ENCODE measurements at regions not wholly inside any gene's neighbourhood (a gene's known extent, or its start where the extent isn't known, plus 50 kb on each side); places are given as distances from the start of the nearest gene placed in this dataset.

DNA sequence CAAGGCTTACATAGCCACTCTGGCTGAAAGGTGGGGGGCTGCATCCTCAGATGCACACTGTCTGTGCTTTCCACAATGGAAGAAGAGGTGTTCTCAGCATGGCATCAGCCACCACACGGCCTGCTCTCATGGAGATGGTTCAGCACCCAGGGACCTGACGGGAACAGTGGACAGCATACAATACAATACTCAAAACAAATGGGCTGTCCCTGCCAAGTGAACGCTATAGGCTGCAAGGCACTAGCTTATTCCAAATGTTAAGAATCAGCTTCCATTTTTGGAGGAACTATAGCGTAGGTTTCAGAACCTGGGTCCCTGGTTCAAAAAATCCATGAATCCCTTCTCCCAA is 77.2 kb downstream of the ZNF608 start:
- Histone ChIP-seq H3K4me2 (ENCODE audit: insufficient read depth, low read length) (no peak overlapping the region), H4K20me1 (ENCODE audit: insufficient read depth, low read length) (no peaks in the 10 kb centered on the region), H3K79me2 (ENCODE audit: insufficient read depth, low read length) (no peaks in the 10 kb centered on the region), H3K27me3 (ENCODE audit: insufficient read depth, low read length) (no peaks in the 10 kb centered on the region), H3K27ac (ENCODE audit: low read depth, low read length) (no peak overlapping the region), H3K4me1 (ENCODE audit: insufficient read depth, low read length) (peaks cover 17% of the 10 kb centered on the region), H3K4me3 (ENCODE audit: insufficient read depth, low read length) (no peak overlapping the region), H3K9me3 (ENCODE audit: low read depth, low read length) (no peaks in the 10 kb centered on the region), H2AFZ (ENCODE audit: low read length) (no peak overlapping the region), H3K36me3 (ENCODE audit: insufficient read depth, low read length) (no peaks in the 10 kb centered on the region)
- TF ChIP-seq, protein P1, sequence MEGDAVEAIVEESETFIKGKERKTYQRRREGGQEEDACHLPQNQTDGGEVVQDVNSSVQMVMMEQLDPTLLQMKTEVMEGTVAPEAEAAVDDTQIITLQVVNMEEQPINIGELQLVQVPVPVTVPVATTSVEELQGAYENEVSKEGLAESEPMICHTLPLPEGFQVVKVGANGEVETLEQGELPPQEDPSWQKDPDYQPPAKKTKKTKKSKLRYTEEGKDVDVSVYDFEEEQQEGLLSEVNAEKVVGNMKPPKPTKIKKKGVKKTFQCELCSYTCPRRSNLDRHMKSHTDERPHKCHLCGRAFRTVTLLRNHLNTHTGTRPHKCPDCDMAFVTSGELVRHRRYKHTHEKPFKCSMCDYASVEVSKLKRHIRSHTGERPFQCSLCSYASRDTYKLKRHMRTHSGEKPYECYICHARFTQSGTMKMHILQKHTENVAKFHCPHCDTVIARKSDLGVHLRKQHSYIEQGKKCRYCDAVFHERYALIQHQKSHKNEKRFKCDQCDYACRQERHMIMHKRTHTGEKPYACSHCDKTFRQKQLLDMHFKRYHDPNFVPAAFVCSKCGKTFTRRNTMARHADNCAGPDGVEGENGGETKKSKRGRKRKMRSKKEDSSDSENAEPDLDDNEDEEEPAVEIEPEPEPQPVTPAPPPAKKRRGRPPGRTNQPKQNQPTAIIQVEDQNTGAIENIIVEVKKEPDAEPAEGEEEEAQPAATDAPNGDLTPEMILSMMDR (IDR thresholded peaks at IDR 0.05; ENCODE audit: extremely low read depth, low read depth, low read length), result no peak
- no peak for DNase-seq (ENCODE audit: insufficient read length, low spot score, missing footprints)

DNA sequence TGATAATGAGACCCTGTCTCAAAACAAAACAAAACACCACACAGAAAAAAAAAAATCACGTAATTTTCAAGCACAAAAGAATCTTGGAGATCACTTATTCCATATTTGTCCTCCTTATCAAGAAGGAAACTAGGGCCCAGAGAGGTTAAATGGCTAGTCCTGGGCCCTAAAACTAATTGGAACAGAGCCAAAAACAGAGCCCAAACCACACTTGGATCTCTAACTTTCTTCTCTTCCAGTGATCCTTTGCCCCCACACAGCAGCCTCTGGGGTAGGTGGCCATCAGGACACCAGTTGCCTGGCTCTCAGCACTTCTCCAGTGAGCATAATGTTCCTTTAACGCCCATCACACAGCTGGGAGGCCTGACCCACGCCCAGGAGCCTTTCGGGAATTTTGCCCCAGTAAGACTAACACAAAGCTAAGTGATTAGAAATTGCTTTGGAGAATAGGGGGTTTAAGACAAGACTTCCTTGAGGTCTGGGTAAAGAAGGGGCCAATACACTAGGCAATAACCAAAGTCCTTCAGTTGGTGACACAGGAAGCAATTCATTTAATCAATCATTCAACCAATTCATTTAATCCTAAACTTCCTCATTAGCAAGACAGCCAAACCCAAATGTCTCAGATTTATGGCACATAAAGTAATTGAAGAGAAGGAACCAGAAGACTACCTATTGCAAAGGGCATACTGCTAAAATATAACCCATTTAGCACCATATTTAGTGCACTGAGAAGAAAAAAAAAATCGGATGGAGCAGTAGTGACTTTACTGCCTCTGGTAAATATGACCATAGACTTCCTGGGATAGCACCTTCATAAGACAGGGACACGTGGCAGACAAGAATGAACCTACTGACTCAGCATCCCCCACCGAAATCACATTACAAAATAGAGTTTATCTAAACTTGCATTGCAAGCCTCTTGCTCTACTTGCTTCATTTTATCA is 77.8 kb downstream of the ZNF608 start:
- Histone ChIP-seq H3K79me2 (ENCODE audit: insufficient read depth, low read length) (no peaks in the 10 kb centered on the region), H3K36me3 (ENCODE audit: insufficient read depth, low read length) (no peaks in the 10 kb centered on the region), H2AFZ (ENCODE audit: low read length) (no peak overlapping the region), H3K27ac (ENCODE audit: low read depth, low read length) (no peak overlapping the region), H3K4me3 (ENCODE audit: insufficient read depth, low read length) (no peak overlapping the region), H3K27me3 (ENCODE audit: insufficient read depth, low read length) (no peaks in the 10 kb centered on the region), H3K4me1 (ENCODE audit: insufficient read depth, low read length) (peaks cover 17% of the 10 kb centered on the region), H4K20me1 (ENCODE audit: insufficient read depth, low read length) (no peaks in the 10 kb centered on the region), H3K9me3 (ENCODE audit: low read depth, low read length) (no peaks in the 10 kb centered on the region), H3K4me2 (ENCODE audit: insufficient read depth, low read length) (no peak overlapping the region)
- no peak for DNase-seq (ENCODE audit: insufficient read length, low spot score, missing footprints)
- TF ChIP-seq, protein P1 (IDR thresholded peaks at IDR 0.05; ENCODE audit: extremely low read depth, low read depth, low read length), result no peak

DNA sequence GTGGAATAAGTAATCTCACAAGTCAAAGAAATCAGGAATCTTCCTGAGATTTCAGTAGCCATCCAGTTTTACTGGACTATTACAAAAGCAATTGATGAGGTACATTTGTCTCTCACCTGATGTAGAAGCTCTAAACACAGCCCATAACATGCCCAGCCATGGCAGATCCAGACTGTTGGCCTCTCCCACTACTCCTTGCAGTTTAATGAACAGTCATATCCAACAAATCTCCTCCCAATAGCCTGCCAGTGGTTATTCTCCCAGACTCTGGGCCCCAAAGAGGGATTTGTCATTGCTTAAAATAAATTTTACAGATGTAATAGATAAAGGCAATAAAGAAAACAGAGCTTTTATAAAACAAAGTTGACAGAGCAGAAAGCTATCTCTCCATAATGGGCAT is 80.8 kb downstream of the ZNF608 start:
- Histone ChIP-seq H3K27me3 (ENCODE audit: insufficient read depth, low read length) (no peaks in the 10 kb centered on the region), H2AFZ (ENCODE audit: low read length) (no peak overlapping the region), H3K4me2 (ENCODE audit: insufficient read depth, low read length) (no peak overlapping the region), H3K9me3 (ENCODE audit: low read depth, low read length) (no peaks in the 10 kb centered on the region), H3K4me3 (ENCODE audit: insufficient read depth, low read length) (no peak overlapping the region), H3K4me1 (ENCODE audit: insufficient read depth, low read length) (peaks cover 29% of the 10 kb centered on the region), H3K36me3 (ENCODE audit: insufficient read depth, low read length) (no peaks in the 10 kb centered on the region), H3K79me2 (ENCODE audit: insufficient read depth, low read length) (no peaks in the 10 kb centered on the region), H3K27ac (ENCODE audit: low read depth, low read length) (no peak overlapping the region), H4K20me1 (ENCODE audit: insufficient read depth, low read length) (no peaks in the 10 kb centered on the region)
- DNase-seq (ENCODE audit: insufficient read length, low spot score, missing footprints), result no peak
- TF ChIP-seq, protein P1 (IDR thresholded peaks at IDR 0.05; ENCODE audit: extremely low read depth, low read depth, low read length), result no peak

DNA sequence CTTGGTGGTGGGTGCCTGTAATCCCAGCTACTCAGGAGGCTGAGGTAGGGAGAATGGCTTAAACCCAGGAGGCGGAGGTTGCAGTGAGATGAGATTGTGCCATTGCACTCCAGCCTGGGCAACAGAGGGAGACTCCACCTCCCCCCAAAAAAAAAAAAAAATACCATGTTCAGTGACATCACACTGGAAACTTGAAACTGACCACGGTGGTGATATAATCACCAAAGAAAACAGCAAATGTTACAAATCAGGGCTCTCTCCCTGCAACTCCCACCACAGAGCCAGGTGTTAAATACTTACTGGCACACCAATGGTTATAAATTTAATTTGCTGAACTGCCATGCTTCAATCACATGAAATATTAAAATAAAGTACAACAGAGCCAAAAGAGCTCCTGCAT is 81.4 kb downstream of the ZNF608 start:
- H3K9me3 ChIP-seq (ENCODE audit: low read depth, low read length), result no peaks in the 10 kb centered on the region
- H3K27ac ChIP-seq (ENCODE audit: low read depth, low read length), result no peak overlapping the region
- H3K4me1 ChIP-seq (ENCODE audit: insufficient read depth, low read length), result peaks cover 28% of the 10 kb centered on the region
- H3K79me2 ChIP-seq (ENCODE audit: insufficient read depth, low read length), result no peaks in the 10 kb centered on the region
- no peaks in the 10 kb centered on the region for H3K36me3 ChIP-seq (ENCODE audit: insufficient read depth, low read length)
- H4K20me1 ChIP-seq (ENCODE audit: insufficient read depth, low read length), result no peaks in the 10 kb centered on the region
- no peak overlapping the region for H2AFZ ChIP-seq (ENCODE audit: low read length)
- no peaks in the 10 kb centered on the region for H3K27me3 ChIP-seq (ENCODE audit: insufficient read depth, low read length)
- no peak overlapping the region for H3K4me3 ChIP-seq (ENCODE audit: insufficient read depth, low read length)
- no peak for DNase-seq (ENCODE audit: insufficient read length, low spot score, missing footprints)
- TF ChIP-seq, protein P1 (IDR thresholded peaks at IDR 0.05; ENCODE audit: extremely low read depth, low read depth, low read length), result no peak
- no peak overlapping the region for H3K4me2 ChIP-seq (ENCODE audit: insufficient read depth, low read length)
